MM.1S (cell line): ENCODE measurements at regions not wholly inside any gene's neighbourhood (a gene's known extent, or its start where the extent isn't known, plus 50 kb on each side); places are given as distances from the start of the nearest gene placed in this dataset.

Experiments
- DNase-seq: peaks from one replicate; pipeline ENCODE4 v3.0.0-alpha.2; 2015
- H2AFZ ChIP-seq: fragments of 300-600 bp; sonication (generic); 2 replicates; pipeline ENCODE4 v1.6.0; 2016; ENCODE audit warnings: antibody characterized with exemption, low read length
- H3F3A ChIP-seq: fragments of 300-600 bp; sonication (generic); 2 replicates; pipeline ENCODE4 v1.6.1; 2016; ENCODE audit warnings: mild to moderate bottlenecking, antibody characterized with exemption, low read length, moderate library complexity, mixed read lengths; ENCODE audit not compliant: insufficient read depth
- H3K27ac ChIP-seq: fragments of 300-600 bp; sonication (generic); 2 replicates; pipeline ENCODE4 v1.5.1; 2016; ENCODE audit warnings: mild to moderate bottlenecking, low read length
- H3K27me3 ChIP-seq: fragments of 300-600 bp; sonication (generic); replicated peaks from 2 replicates; pipeline ENCODE4 v1.6.0; 2016; ENCODE audit warnings: low read length; ENCODE audit not compliant: insufficient read depth
- H3K36me3 ChIP-seq: fragments of 300-600 bp; sonication (generic); replicated peaks from 2 replicates; pipeline ENCODE4 v1.6.1; 2016; ENCODE audit warnings: mild to moderate bottlenecking, low read length, mixed read lengths; ENCODE audit not compliant: insufficient read depth
- H3K4me1 ChIP-seq: fragments of 300-600 bp; sonication (generic); 2 replicates; pipeline ENCODE4 v1.6.1; 2016; ENCODE audit warnings: low read length, mixed read lengths
- H3K4me2 ChIP-seq: fragments of 300-600 bp; sonication (generic); 2 replicates; pipeline ENCODE4 v1.6.0; 2016; ENCODE audit warnings: low read depth, low read length
- H3K4me3 ChIP-seq: fragments of 300-600 bp; sonication (generic); 2 replicates; pipeline ENCODE4 v1.5.1; 2016; ENCODE audit warnings: low read length, mixed read lengths
- H3K79me2 ChIP-seq: fragments of 300-600 bp; sonication (generic); 2 replicates; pipeline ENCODE4 v1.6.1; 2016; ENCODE audit warnings: mixed run types, low read length, mixed read lengths
- H3K9ac ChIP-seq: fragments of 300-600 bp; sonication (generic); 2 replicates; pipeline ENCODE4 v1.6.1; 2016; ENCODE audit warnings: low read length, mixed read lengths
- H3K9me2 ChIP-seq: fragments of 300-600 bp; sonication (generic); replicated peaks from 2 replicates; pipeline ENCODE4 v1.6.1; 2016; ENCODE audit warnings: mild to moderate bottlenecking, low read length, mixed read lengths; ENCODE audit not compliant: insufficient read depth
- H3K9me3 ChIP-seq: fragments of 300-600 bp; sonication (generic); replicated peaks from 2 replicates; pipeline ENCODE4 v1.6.1; 2016; ENCODE audit warnings: mild to moderate bottlenecking, low read length, mixed read lengths; ENCODE audit not compliant: insufficient read depth
- H4K20me1 ChIP-seq: fragments of 300-600 bp; sonication (generic); 2 replicates; pipeline ENCODE4 v1.6.1; 2016; ENCODE audit warnings: mild to moderate bottlenecking, low read length, moderate library complexity, mixed read lengths; ENCODE audit not compliant: insufficient read depth
- EZH2 ChIP-seq: fragments of 300-600 bp; sonication (generic); optimal IDR thresholded peaks from 2 replicates; pipeline ENCODE3; 2017; ENCODE audit warnings: low read depth, mild to moderate bottlenecking, antibody characterized with exemption, low read length, mixed read lengths
- EZH2phosphoT487 ChIP-seq: fragments of 300-600 bp; sonication (generic); IDR thresholded peaks from 2 replicates; pipeline ENCODE4 v1.6.1; 2018; ENCODE audit warnings: antibody characterized with exemption, low read length
- TF ChIP-seq, protein P1 (sequence below): fragments of 300-600 bp; sonication (generic); IDR thresholded peaks from 2 replicates; pipeline ENCODE4 v1.5.1; 2016; ENCODE audit warnings: antibody characterized with exemption, low read length, mixed read lengths

DNA sequence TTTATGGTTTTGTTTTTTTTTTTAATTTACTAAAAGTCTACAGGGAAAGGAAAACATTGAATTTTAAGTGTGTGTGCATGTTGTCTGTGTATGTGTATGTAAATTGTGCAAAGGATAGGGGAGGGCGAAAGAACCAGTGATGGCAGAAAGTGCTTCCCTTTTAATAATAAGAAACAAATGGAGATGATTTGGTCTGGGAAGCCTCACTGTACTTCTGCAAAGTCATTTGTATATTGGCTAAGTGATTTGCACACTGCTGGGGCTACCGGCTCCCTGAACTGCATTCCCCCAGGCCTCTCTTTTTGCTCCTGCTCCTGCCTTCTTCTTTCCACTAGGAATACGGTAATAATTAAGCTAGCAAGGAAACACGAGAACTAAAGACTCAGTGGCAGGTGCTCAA is 101.2 kb downstream of the CD47 start:
- no peak overlapping the region for H3K4me3 ChIP-seq
- DNase-seq = no peak
- no peaks in the 10 kb centered on the region for H4K20me1 ChIP-seq
- no peaks in the 10 kb centered on the region for H3K36me3 ChIP-seq
- no peak overlapping the region for H3K27ac ChIP-seq
- H3K27me3 ChIP-seq = no peaks in the 10 kb centered on the region
- no peaks in the 10 kb centered on the region for H3K79me2 ChIP-seq
- no peak overlapping the region for H3K9ac ChIP-seq
- no peaks in the 10 kb centered on the region for H3F3A ChIP-seq
- no peaks in the 10 kb centered on the region for H3K9me3 ChIP-seq
- H2AFZ ChIP-seq = no peak overlapping the region
- H3K9me2 ChIP-seq = no peaks in the 10 kb centered on the region
- H3K4me1 ChIP-seq = no peaks in the 10 kb centered on the region
- H3K4me2 ChIP-seq = no peak overlapping the region
- TF ChIP-seq, protein P1, sequence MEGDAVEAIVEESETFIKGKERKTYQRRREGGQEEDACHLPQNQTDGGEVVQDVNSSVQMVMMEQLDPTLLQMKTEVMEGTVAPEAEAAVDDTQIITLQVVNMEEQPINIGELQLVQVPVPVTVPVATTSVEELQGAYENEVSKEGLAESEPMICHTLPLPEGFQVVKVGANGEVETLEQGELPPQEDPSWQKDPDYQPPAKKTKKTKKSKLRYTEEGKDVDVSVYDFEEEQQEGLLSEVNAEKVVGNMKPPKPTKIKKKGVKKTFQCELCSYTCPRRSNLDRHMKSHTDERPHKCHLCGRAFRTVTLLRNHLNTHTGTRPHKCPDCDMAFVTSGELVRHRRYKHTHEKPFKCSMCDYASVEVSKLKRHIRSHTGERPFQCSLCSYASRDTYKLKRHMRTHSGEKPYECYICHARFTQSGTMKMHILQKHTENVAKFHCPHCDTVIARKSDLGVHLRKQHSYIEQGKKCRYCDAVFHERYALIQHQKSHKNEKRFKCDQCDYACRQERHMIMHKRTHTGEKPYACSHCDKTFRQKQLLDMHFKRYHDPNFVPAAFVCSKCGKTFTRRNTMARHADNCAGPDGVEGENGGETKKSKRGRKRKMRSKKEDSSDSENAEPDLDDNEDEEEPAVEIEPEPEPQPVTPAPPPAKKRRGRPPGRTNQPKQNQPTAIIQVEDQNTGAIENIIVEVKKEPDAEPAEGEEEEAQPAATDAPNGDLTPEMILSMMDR = no peak
- no peak for TF ChIP-seq EZH2

DNA sequence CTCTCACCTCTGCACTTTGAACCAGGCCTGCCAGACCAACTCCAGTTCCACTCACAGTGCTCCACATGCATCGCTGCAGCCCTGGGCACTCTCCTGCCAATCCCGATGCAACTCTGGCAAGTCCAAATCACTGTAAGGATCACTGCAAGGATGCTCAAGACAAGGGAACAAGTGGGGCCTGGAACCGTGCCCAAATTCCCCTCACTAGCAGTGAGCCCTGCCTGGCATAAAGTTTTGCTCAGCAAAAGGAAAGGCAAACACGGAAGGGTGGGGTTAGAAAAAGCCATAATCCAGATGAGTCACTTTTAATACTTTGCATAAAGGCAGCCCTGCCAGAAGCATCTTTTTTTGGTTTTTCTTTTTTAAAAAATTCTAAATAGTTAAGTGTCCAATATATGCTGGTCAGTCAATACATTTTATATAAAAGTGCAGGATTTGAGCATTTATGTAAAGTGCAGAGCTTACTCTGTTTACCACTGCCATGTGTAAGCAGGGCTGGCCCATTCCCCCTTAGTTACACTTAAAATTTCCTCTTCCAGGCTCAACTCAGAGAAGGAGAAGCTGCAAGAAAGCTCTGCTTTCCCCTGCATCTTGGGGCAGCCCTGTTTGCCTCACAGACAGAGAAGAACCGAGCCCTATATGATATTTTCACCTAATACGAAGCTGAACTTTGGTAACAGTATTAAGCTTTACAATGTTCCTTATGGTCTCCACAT is 102.2 kb downstream of the CD47 start:
- Histone ChIP-seq H3K36me3 (no peaks in the 10 kb centered on the region), H3K9me3 (no peaks in the 10 kb centered on the region), H3K9me2 (no peaks in the 10 kb centered on the region), H3K27me3 (no peaks in the 10 kb centered on the region), H3K4me2 (no peak overlapping the region), H3K4me3 (no peak overlapping the region), H3K9ac (no peak overlapping the region), H3K79me2 (no peaks in the 10 kb centered on the region), H3K27ac (no peak overlapping the region), H4K20me1 (no peaks in the 10 kb centered on the region), H3F3A (no peaks in the 10 kb centered on the region), H3K4me1 (no peaks in the 10 kb centered on the region), H2AFZ (no peak overlapping the region)
- TF ChIP-seq EZH2 = no peak
- TF ChIP-seq, protein P1 = no peak
- DNase-seq = no peak

DNA sequence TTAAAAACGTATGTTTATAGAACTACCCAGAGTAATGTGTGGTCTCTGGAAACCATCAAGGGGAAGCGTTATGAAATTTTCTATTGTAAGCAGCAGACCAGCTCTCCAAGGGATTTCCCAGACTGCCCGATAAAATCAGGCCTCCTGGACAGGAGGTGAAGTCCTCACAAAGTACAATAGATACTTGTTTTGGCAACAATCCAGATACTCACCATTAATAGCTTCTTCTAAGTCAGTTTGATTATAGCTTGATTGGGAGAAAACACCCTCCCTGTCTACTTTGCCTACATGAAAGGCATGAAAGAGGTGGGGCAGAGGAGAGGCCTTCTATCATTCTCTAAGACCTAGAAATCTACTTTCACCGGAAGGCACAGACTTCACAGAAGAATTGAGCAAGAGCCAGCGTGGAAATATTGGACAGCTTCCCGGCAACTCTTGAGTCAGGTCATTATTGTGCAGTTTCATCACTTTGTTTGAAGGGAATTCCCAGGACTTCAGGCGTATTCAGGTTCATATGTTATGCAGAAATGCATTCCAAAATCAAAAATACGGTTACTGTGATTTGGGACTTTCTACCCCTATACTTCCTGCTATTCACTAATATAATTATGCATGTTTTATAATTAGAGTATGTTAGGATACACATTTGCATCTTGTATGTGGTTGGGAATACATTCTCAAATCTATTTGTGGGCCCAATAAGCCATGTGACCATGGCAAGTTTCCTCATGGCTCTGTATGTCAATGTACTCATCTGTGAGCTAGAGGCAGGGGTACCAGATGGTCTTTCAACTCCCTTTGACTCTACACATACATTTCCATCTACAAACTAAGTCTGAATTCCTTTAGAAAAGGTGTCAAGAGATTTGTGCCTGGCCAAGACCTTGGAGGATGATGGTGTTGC is 103.5 kb downstream of the CD47 start:
- Histone ChIP-seq H3K27ac (no peak overlapping the region), H3K4me2 (no peak overlapping the region), H3K4me1 (no peaks in the 10 kb centered on the region), H3K9me2 (no peaks in the 10 kb centered on the region), H3K27me3 (no peaks in the 10 kb centered on the region), H3F3A (no peaks in the 10 kb centered on the region), H2AFZ (no peak overlapping the region), H3K4me3 (no peak overlapping the region), H3K9ac (no peak overlapping the region), H4K20me1 (no peaks in the 10 kb centered on the region), H3K9me3 (no peaks in the 10 kb centered on the region), H3K79me2 (no peaks in the 10 kb centered on the region), H3K36me3 (no peaks in the 10 kb centered on the region)
- TF ChIP-seq, protein P1 = no peak
- TF ChIP-seq EZH2 (no peak), EZH2phosphoT487 (no peak)
- DNase-seq = no peak
